ENCODE measurements at regions not wholly inside any gene's neighbourhood (a gene's known extent, or its start where the extent isn't known, plus 50 kb on each side); places are given as distances from the start of the nearest gene placed in this dataset.
"Not testable (repeated sequence)": the region's sequence is repeated elsewhere in the genome, so short reads cannot be mapped to it uniquely, and the experiment has no call there.

GRCh38 chr1:72435025-72435424 lies 152.7 kb upstream of the NEGR1 start:
- TF ChIP-seq CTCF (IDR thresholded peaks at IDR 0.05; ENCODE audit: borderline replicate concordance, insufficient read depth, low read depth, low read length) = no peak
- no peak overlapping the region for H3K4me3 ChIP-seq (ENCODE audit: low read depth, low read length)

GRCh38 chr1:72434070-72434469 lies 151.7 kb upstream of the NEGR1 start:
- H3K4me3 ChIP-seq (ENCODE audit: low read depth, low read length) = no peak overlapping the region

GRCh38 chr1:72433591-72433990 lies 151.3 kb upstream of the NEGR1 start:
- no peak for TF ChIP-seq CTCF (IDR thresholded peaks at IDR 0.05; ENCODE audit: borderline replicate concordance, insufficient read depth, low read depth, low read length)
- no peak overlapping the region for H3K4me3 ChIP-seq (ENCODE audit: low read depth, low read length)

More at GRCh38 chr1:72434070-72434469, 151.7 kb upstream of the NEGR1 start:
- TF ChIP-seq CTCF (IDR thresholded peaks at IDR 0.05; ENCODE audit: borderline replicate concordance, insufficient read depth, low read depth, low read length) = no peak

- H3K4me3 ChIP-seq (ENCODE audit: low read depth, low read length) = no peak overlapping the region
- no peak for TF ChIP-seq CTCF (IDR thresholded peaks at IDR 0.05; ENCODE audit: borderline replicate concordance, insufficient read depth, low read depth, low read length)
These were observed 150.4 kb upstream of the NEGR1 start for GRCh38 chr1:72432645-72433267.

- TF ChIP-seq CTCF (IDR thresholded peaks at IDR 0.05; ENCODE audit: borderline replicate concordance, insufficient read depth, low read depth, low read length) = no peak
- no peak overlapping the region for H3K4me3 ChIP-seq (ENCODE audit: low read depth, low read length)
These were observed 149.5 kb upstream of the NEGR1 start for GRCh38 chr1:72431810-72432209.

- H3K4me3 ChIP-seq (ENCODE audit: low read depth, low read length) = not testable (repeated sequence)
These were observed 145.9 kb upstream of the NEGR1 start for GRCh38 chr1:72428276-72428675.

- H3K4me3 ChIP-seq (ENCODE audit: low read depth, low read length) = no peak overlapping the region
- TF ChIP-seq CTCF (IDR thresholded peaks at IDR 0.05; ENCODE audit: borderline replicate concordance, insufficient read depth, low read depth, low read length) = no peak
These were observed 136.9 kb upstream of the NEGR1 start for GRCh38 chr1:72419229-72419628.

- no peak for TF ChIP-seq CTCF (IDR thresholded peaks at IDR 0.05; ENCODE audit: borderline replicate concordance, insufficient read depth, low read depth, low read length)
- no peak overlapping the region for H3K4me3 ChIP-seq (ENCODE audit: low read depth, low read length)
These were observed 129.9 kb upstream of the NEGR1 start for GRCh38 chr1:72412286-72412685.

Measured in GM12875 (cell line).